ENCODE measurements at regions not wholly inside any gene's neighbourhood (a gene's known extent, or its start where the extent isn't known, plus 50 kb on each side); places are given as distances from the start of the nearest gene placed in this dataset.

DNA sequence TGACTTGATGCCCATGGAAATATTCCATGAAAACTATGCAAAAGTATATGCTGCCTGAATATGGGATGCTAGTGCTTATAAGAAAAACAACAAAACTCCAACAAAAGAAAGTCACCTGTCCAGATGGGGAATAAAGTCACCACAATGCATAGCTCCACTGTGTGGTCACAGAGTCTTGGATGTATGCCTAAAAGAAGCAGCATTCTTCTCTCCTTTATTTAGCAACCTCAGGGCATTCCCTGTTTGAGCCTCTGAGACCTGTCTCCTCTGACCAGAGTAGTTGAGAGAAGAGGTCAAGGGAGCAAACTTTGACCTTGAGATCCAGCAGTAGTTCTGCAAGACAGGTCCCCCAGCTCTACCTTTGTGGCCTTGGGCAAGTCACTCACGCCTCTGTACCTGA is 287.5 kb downstream of the MED10 start:
- TF ChIP-seq, protein P1, sequence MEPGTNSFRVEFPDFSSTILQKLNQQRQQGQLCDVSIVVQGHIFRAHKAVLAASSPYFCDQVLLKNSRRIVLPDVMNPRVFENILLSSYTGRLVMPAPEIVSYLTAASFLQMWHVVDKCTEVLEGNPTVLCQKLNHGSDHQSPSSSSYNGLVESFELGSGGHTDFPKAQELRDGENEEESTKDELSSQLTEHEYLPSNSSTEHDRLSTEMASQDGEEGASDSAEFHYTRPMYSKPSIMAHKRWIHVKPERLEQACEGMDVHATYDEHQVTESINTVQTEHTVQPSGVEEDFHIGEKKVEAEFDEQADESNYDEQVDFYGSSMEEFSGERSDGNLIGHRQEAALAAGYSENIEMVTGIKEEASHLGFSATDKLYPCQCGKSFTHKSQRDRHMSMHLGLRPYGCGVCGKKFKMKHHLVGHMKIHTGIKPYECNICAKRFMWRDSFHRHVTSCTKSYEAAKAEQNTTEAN (CRISPR knock-in tag; IDR thresholded peaks at IDR 0.05): no peak
- TF ChIP-seq, protein P2, sequence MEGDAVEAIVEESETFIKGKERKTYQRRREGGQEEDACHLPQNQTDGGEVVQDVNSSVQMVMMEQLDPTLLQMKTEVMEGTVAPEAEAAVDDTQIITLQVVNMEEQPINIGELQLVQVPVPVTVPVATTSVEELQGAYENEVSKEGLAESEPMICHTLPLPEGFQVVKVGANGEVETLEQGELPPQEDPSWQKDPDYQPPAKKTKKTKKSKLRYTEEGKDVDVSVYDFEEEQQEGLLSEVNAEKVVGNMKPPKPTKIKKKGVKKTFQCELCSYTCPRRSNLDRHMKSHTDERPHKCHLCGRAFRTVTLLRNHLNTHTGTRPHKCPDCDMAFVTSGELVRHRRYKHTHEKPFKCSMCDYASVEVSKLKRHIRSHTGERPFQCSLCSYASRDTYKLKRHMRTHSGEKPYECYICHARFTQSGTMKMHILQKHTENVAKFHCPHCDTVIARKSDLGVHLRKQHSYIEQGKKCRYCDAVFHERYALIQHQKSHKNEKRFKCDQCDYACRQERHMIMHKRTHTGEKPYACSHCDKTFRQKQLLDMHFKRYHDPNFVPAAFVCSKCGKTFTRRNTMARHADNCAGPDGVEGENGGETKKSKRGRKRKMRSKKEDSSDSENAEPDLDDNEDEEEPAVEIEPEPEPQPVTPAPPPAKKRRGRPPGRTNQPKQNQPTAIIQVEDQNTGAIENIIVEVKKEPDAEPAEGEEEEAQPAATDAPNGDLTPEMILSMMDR (IDR thresholded peaks at IDR 0.05): no peak
- TF ChIP-seq ZNF317 (CRISPR knock-in tag; IDR thresholded peaks at IDR 0.05; ENCODE audit: borderline replicate concordance, low read depth) (no peak), TP53 (CRISPR knock-in tag; IDR thresholded peaks at IDR 0.05) (no peak), ETV6 (CRISPR knock-in tag; IDR thresholded peaks at IDR 0.05) (no peak), ZNF232 (CRISPR knock-in tag; IDR thresholded peaks at IDR 0.05) (no peak), CBFB (CRISPR knock-in tag; IDR thresholded peaks at IDR 0.05; ENCODE audit: low read depth) (no peak), FOXK1 (CRISPR knock-in tag; IDR thresholded peaks at IDR 0.05) (no peak)
- TF ChIP-seq, protein P3, sequence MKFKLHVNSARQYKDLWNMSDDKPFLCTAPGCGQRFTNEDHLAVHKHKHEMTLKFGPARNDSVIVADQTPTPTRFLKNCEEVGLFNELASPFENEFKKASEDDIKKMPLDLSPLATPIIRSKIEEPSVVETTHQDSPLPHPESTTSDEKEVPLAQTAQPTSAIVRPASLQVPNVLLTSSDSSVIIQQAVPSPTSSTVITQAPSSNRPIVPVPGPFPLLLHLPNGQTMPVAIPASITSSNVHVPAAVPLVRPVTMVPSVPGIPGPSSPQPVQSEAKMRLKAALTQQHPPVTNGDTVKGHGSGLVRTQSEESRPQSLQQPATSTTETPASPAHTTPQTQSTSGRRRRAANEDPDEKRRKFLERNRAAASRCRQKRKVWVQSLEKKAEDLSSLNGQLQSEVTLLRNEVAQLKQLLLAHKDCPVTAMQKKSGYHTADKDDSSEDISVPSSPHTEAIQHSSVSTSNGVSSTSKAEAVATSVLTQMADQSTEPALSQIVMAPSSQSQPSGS (CRISPR knock-in tag; IDR thresholded peaks at IDR 0.05; ENCODE audit: borderline replicate concordance, low read depth): no peak
- TF ChIP-seq, protein P4, sequence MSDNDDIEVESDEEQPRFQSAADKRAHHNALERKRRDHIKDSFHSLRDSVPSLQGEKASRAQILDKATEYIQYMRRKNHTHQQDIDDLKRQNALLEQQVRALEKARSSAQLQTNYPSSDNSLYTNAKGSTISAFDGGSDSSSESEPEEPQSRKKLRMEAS (CRISPR knock-in tag; IDR thresholded peaks at IDR 0.05): no peak
- TF ChIP-seq, protein P5, sequence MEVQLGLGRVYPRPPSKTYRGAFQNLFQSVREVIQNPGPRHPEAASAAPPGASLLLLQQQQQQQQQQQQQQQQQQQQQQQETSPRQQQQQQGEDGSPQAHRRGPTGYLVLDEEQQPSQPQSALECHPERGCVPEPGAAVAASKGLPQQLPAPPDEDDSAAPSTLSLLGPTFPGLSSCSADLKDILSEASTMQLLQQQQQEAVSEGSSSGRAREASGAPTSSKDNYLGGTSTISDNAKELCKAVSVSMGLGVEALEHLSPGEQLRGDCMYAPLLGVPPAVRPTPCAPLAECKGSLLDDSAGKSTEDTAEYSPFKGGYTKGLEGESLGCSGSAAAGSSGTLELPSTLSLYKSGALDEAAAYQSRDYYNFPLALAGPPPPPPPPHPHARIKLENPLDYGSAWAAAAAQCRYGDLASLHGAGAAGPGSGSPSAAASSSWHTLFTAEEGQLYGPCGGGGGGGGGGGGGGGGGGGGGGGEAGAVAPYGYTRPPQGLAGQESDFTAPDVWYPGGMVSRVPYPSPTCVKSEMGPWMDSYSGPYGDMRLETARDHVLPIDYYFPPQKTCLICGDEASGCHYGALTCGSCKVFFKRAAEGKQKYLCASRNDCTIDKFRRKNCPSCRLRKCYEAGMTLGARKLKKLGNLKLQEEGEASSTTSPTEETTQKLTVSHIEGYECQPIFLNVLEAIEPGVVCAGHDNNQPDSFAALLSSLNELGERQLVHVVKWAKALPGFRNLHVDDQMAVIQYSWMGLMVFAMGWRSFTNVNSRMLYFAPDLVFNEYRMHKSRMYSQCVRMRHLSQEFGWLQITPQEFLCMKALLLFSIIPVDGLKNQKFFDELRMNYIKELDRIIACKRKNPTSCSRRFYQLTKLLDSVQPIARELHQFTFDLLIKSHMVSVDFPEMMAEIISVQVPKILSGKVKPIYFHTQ (CRISPR knock-in tag; IDR thresholded peaks at IDR 0.05): no peak
- TF ChIP-seq, protein P6, sequence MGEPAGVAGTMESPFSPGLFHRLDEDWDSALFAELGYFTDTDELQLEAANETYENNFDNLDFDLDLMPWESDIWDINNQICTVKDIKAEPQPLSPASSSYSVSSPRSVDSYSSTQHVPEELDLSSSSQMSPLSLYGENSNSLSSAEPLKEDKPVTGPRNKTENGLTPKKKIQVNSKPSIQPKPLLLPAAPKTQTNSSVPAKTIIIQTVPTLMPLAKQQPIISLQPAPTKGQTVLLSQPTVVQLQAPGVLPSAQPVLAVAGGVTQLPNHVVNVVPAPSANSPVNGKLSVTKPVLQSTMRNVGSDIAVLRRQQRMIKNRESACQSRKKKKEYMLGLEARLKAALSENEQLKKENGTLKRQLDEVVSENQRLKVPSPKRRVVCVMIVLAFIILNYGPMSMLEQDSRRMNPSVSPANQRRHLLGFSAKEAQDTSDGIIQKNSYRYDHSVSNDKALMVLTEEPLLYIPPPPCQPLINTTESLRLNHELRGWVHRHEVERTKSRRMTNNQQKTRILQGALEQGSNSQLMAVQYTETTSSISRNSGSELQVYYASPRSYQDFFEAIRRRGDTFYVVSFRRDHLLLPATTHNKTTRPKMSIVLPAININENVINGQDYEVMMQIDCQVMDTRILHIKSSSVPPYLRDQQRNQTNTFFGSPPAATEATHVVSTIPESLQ (CRISPR knock-in tag; IDR thresholded peaks at IDR 0.05): no peak
